Kidney tubule cell (primary cell): ENCODE measurements at regions not wholly inside any gene's neighbourhood (a gene's known extent, or its start where the extent isn't known, plus 50 kb on each side); places are given as distances from the start of the nearest gene placed in this dataset.

Experiments
- DNase-seq: peaks from one replicate; pipeline ENCODE4 v3.0.0-alpha.2; 2018; ENCODE audit warnings: low spot score

GRCh38 chr9:89863837-89864236, 259.0 kb downstream of the GADD45G start:
- DNase-seq = no peak

GRCh38 chr9:89864257-89864656, 259.4 kb downstream of the GADD45G start:
- no peak for DNase-seq

- DNase-seq = no peak
These were observed 259.9 kb downstream of the GADD45G start for GRCh38 chr9:89864731-89865130.

GRCh38 chr9:89865357-89865756, 260.5 kb downstream of the GADD45G start:
- DNase-seq = no peak

GRCh38 chr9:89865981-89866380, 261.2 kb downstream of the GADD45G start:
- no peak for DNase-seq

GRCh38 chr9:89866701-89867100, 261.9 kb downstream of the GADD45G start:
- DNase-seq = no peak

GRCh38 chr9:89868100-89868499, 263.3 kb downstream of the GADD45G start:
- no peak for DNase-seq

GRCh38 chr9:89869793-89870580, 265.2 kb downstream of the GADD45G start:
- DNase-seq = no peak

GRCh38 chr9:89871871-89872331, 267.1 kb downstream of the GADD45G start:
- DNase-seq = no peak

GRCh38 chr9:89872426-89872912, 267.7 kb downstream of the GADD45G start:
- DNase-seq = no peak

GRCh38 chr9:89872913-89873707, 268.3 kb downstream of the GADD45G start:
- DNase-seq = no peak

- DNase-seq = no peak
These were observed 269.0 kb downstream of the GADD45G start for GRCh38 chr9:89873801-89874200.

- no peak for DNase-seq
These were observed 269.8 kb downstream of the GADD45G start for GRCh38 chr9:89874351-89875321.

GRCh38 chr9:89877051-89878002, 272.5 kb downstream of the GADD45G start:
- no peak for DNase-seq

- DNase-seq = no peak
These were observed 273.2 kb downstream of the GADD45G start for GRCh38 chr9:89878003-89878411.

GRCh38 chr9:89878687-89879086, 273.9 kb downstream of the GADD45G start:
- no peak for DNase-seq

- DNase-seq = no peak
These were observed 274.5 kb downstream of the GADD45G start for GRCh38 chr9:89879276-89879675.

- DNase-seq = no peak
These were observed 274.9 kb downstream of the GADD45G start for GRCh38 chr9:89879701-89880100.

GRCh38 chr9:89880161-89880560, 275.3 kb downstream of the GADD45G start:
- DNase-seq = no peak

GRCh38 chr9:89880721-89881120, 275.9 kb downstream of the GADD45G start:
- no peak for DNase-seq

GRCh38 chr9:89881431-89881830, 276.6 kb downstream of the GADD45G start:
- no peak for DNase-seq
